OCI-LY1 (cell line): ENCODE measurements at regions not wholly inside any gene's neighbourhood (a gene's known extent, or its start where the extent isn't known, plus 50 kb on each side); places are given as distances from the start of the nearest gene placed in this dataset.

Source experiments
- H2AFZ ChIP-seq: fragments of 200-600 bp; sonication (generic), shearing (Covaris generic); 2 replicates; pipeline ENCODE4 v1.6.0; 2014; ENCODE audit warnings: antibody characterized with exemption, mild to moderate bottlenecking, low read length
- H3F3A ChIP-seq: fragments of 200-600 bp; sonication (generic), shearing (Covaris generic); 2 replicates; pipeline ENCODE4 v1.6.0; 2014; ENCODE audit warnings: mild to moderate bottlenecking, antibody characterized with exemption, low read length, moderate library complexity; ENCODE audit not compliant: insufficient read depth
- H3K27ac ChIP-seq: fragments of 200-600 bp; sonication (generic); 2 replicates; pipeline ENCODE4 v1.5.1; 2014; ENCODE audit warnings: low read length, mixed run types, mild to moderate bottlenecking, low read depth; ENCODE audit not compliant: poor library complexity, severe bottlenecking
- H3K27me3 ChIP-seq: fragments of 200-600 bp; sonication (generic); 2 replicates; pipeline ENCODE4 v1.6.0; 2014; ENCODE audit warnings: antibody characterized with exemption, mild to moderate bottlenecking, low read length, moderate library complexity; ENCODE audit not compliant: insufficient read depth
- H3K36me3 ChIP-seq: fragments of 200-600 bp; sonication (generic); 2 replicates; pipeline ENCODE4 v1.6.1; 2014; ENCODE audit warnings: mild to moderate bottlenecking, antibody characterized with exemption, low read length, moderate library complexity, mixed read lengths; ENCODE audit not compliant: insufficient read depth
- H3K4me1 ChIP-seq: fragments of 200-600 bp; sonication (generic); 2 replicates; pipeline ENCODE4 v1.5.1; 2014; ENCODE audit warnings: mild to moderate bottlenecking, low read length, moderate library complexity; ENCODE audit not compliant: insufficient read depth, severe bottlenecking
- H3K4me2 ChIP-seq: fragments of 200-600 bp; sonication (generic), shearing (Covaris generic); 2 replicates; pipeline ENCODE4 v1.6.1; 2014; ENCODE audit warnings: low read length
- H3K4me3 ChIP-seq: fragments of 200-600 bp; sonication (generic); 2 replicates; pipeline ENCODE4 v1.5.1; 2014; ENCODE audit warnings: low read length, low read depth, mild to moderate bottlenecking, mixed read lengths; ENCODE audit not compliant: poor library complexity, severe bottlenecking
- H3K79me2 ChIP-seq: fragments of 200-600 bp; shearing (Covaris generic); 2 replicates; pipeline ENCODE4 v1.6.1; 2016; ENCODE audit warnings: mixed run types, low read length, mixed read lengths; ENCODE audit not compliant: insufficient read depth
- H3K9ac ChIP-seq: fragments of 200-600 bp; sonication (generic), shearing (Covaris generic); 2 replicates; pipeline ENCODE4 v1.6.1; 2014; ENCODE audit warnings: mild to moderate bottlenecking, low read length, mixed read lengths
- H3K9me2 ChIP-seq: fragments of 200-600 bp; sonication (generic), shearing (Covaris generic); 2 replicates; pipeline ENCODE4 v1.6.1; 2014; ENCODE audit warnings: low read depth, mild to moderate bottlenecking, low read length, mixed read lengths
- H3K9me3 ChIP-seq: fragments of 200-600 bp; shearing (Covaris generic); 2 replicates; pipeline ENCODE4 v1.6.1; 2014; ENCODE audit warnings: low read length, mixed read lengths
- H4K20me1 ChIP-seq: fragments of 200-600 bp; sonication (generic), shearing (Covaris generic); 2 replicates; pipeline ENCODE4 v1.6.0; 2016; ENCODE audit warnings: mild to moderate bottlenecking, low read length; ENCODE audit not compliant: insufficient read depth
- EZH2 ChIP-seq: fragments of 200-600 bp; sonication (generic), shearing (Covaris generic); IDR thresholded peaks from 2 replicates; pipeline ENCODE4 v1.8.0; 2017; ENCODE audit warnings: borderline replicate concordance, mixed run types, mild to moderate bottlenecking, antibody characterized with exemption, low read length, moderate library complexity, mixed read lengths
- TF ChIP-seq, protein P1 (sequence below): fragments of 200-600 bp; sonication (generic), shearing (Covaris generic); IDR thresholded peaks from 2 replicates; pipeline ENCODE4 v1.5.1; 2017; ENCODE audit warnings: mild to moderate bottlenecking, antibody characterized with exemption, low read length, moderate library complexity, mixed read lengths

DNA sequence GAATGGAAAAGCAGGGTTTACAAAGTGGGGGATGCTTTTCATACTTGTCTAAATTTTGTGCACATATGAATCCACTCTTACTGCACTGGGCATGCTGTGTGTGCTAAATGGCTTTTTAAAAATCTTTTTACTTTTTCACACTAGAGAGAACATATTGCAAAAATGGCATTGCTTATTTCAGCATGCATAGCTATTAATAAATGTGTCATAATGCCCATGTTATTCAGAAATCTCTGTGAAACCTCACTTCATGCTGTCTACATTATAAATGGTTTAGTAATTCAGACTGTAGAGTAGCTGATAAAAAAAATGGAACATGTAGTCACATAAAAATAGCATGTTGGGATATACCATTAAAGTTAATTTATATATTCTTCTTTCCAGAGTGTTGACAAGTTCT is 593.8 kb downstream of the RPL10L start:
- Histone ChIP-seq H3K4me3 (no peak overlapping the region), H3K9me3 (no peaks in the 10 kb centered on the region), H3K4me2 (no peak overlapping the region), H3K27me3 (no peaks in the 10 kb centered on the region), H2AFZ (no peak overlapping the region), H3K27ac (no peak overlapping the region), H4K20me1 (no peaks in the 10 kb centered on the region), H3F3A (no peaks in the 10 kb centered on the region), H3K79me2 (no peaks in the 10 kb centered on the region), H3K9me2 (no peaks in the 10 kb centered on the region), H3K36me3 (no peaks in the 10 kb centered on the region), H3K9ac (no peak overlapping the region), H3K4me1 (no peaks in the 10 kb centered on the region)
- TF ChIP-seq EZH2: no peak
- TF ChIP-seq, protein P1, sequence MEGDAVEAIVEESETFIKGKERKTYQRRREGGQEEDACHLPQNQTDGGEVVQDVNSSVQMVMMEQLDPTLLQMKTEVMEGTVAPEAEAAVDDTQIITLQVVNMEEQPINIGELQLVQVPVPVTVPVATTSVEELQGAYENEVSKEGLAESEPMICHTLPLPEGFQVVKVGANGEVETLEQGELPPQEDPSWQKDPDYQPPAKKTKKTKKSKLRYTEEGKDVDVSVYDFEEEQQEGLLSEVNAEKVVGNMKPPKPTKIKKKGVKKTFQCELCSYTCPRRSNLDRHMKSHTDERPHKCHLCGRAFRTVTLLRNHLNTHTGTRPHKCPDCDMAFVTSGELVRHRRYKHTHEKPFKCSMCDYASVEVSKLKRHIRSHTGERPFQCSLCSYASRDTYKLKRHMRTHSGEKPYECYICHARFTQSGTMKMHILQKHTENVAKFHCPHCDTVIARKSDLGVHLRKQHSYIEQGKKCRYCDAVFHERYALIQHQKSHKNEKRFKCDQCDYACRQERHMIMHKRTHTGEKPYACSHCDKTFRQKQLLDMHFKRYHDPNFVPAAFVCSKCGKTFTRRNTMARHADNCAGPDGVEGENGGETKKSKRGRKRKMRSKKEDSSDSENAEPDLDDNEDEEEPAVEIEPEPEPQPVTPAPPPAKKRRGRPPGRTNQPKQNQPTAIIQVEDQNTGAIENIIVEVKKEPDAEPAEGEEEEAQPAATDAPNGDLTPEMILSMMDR: no peak

DNA sequence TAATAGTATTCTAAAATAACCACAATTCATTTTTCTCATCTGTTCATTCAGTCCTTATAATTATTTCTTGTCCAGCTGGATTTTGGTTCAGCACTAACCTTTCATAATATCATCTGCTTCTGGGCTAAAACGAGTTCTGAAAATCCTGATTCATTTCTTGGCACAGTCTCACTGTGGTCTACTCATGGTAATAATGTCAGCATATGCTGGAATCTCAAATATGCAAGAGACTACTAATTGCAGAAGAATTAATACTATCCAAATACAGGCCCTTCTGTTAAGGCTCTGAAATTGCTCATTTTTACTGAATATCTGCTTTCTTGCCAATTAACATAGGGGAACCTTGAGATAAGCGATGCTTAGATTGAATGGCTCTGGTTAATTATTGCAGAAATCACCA is 597.1 kb downstream of the RPL10L start:
- H4K20me1 ChIP-seq: no peaks in the 10 kb centered on the region
- H3F3A ChIP-seq: no peaks in the 10 kb centered on the region
- H3K4me1 ChIP-seq: no peaks in the 10 kb centered on the region
- TF ChIP-seq, protein P1: no peak
- TF ChIP-seq EZH2: no peak
- no peaks in the 10 kb centered on the region for H3K9me2 ChIP-seq
- no peaks in the 10 kb centered on the region for H3K9me3 ChIP-seq
- H3K27me3 ChIP-seq: no peaks in the 10 kb centered on the region
- no peak overlapping the region for H3K9ac ChIP-seq
- no peak overlapping the region for H3K4me2 ChIP-seq
- H3K79me2 ChIP-seq: no peaks in the 10 kb centered on the region
- no peaks in the 10 kb centered on the region for H3K36me3 ChIP-seq
- no peak overlapping the region for H3K4me3 ChIP-seq
- no peak overlapping the region for H2AFZ ChIP-seq
- no peak overlapping the region for H3K27ac ChIP-seq

DNA sequence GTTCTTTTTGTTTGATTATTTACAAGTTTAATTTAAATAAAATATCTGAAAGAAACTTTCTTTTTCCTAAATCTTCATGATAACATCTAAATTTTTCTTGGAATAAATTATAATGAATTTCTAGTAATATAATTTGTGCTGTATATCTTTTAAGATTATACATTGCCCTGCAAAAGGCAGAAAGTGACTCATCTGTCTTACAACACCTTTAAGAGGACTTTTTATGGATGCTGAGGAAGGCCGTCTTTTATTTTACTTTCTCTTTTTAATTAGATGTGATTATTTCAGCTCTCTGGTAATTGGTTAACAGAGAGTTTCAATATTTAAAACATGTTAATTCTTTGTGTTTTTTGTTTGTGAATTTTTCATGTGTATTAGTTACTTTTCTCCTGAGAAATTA is 598.4 kb downstream of the RPL10L start:
- Histone ChIP-seq H3F3A (no peaks in the 10 kb centered on the region), H3K4me3 (no peak overlapping the region), H4K20me1 (no peaks in the 10 kb centered on the region), H3K36me3 (no peaks in the 10 kb centered on the region), H3K9me2 (no peaks in the 10 kb centered on the region), H3K9me3 (no peaks in the 10 kb centered on the region), H3K27me3 (no peaks in the 10 kb centered on the region), H3K4me2 (no peak overlapping the region), H2AFZ (no peak overlapping the region), H3K27ac (no peak overlapping the region), H3K4me1 (no peaks in the 10 kb centered on the region), H3K79me2 (no peaks in the 10 kb centered on the region), H3K9ac (no peak overlapping the region)
- TF ChIP-seq, protein P1: no peak
- TF ChIP-seq EZH2: no peak
